Lung (tissue), 11 donors: ENCODE measurements at regions not wholly inside any gene's neighbourhood (a gene's known extent, or its start where the extent isn't known, plus 50 kb on each side); places are given as distances from the start of the nearest gene placed in this dataset.
A peak's percentile ranks its signal among the peaks of the same experiment; 100 is the strongest.
"Not testable (repeated sequence)": the region's sequence is repeated elsewhere in the genome, so short reads cannot be mapped to it uniquely, and the experiment has no call there.

ENCODE experiments used
- ATAC-seq: fragments of 200-7000 bp; cut with Tn5 transposase; one replicate; pipeline ENCODE4 v1.9.1; 2020; ENCODE audit warnings: moderate number of reproducible peaks; ENCODE audit not compliant: insufficient read depth, low FRiP score
- DNase-seq, 3 donors: peaks; one replicate each; pipeline ENCODE4 v3.0.0-alpha.2; 2013 to 2017
- H3K27ac ChIP-seq, 2 donors: one replicate each; pipeline ENCODE4 v1.5.1; 2013; ENCODE audit warnings: mild to moderate bottlenecking in 2 of 2, moderate library complexity in 2 of 2, control low read depth in 1 of 2, inconsistent platforms in 1 of 2, low read depth in 1 of 2, low read length in 1 of 2
- H3K27me3 ChIP-seq, 3 donors: one replicate each; pipeline ENCODE4 v1.5.1; 2013; ENCODE audit warnings: low read length in 2 of 3; ENCODE audit not compliant: control insufficient read depth in 3 of 3, insufficient read depth in 3 of 3
- H3K36me3 ChIP-seq, 4 donors: one replicate each; pipeline ENCODE4 v1.5.1; 2013; ENCODE audit warnings: low read length in 4 of 4, mild to moderate bottlenecking in 1 of 4, moderate library complexity in 1 of 4; ENCODE audit not compliant: control insufficient read depth in 4 of 4, insufficient read depth in 4 of 4
- H3K4me1 ChIP-seq, 5 donors: one replicate each; pipeline ENCODE4 v1.5.1; 2013; ENCODE audit warnings: low read length in 5 of 5, mild to moderate bottlenecking in 2 of 5, moderate library complexity in 1 of 5; ENCODE audit not compliant: control insufficient read depth in 5 of 5, insufficient read depth in 5 of 5
- H3K4me3 ChIP-seq: one replicate; pipeline ENCODE4 v1.5.1; 2013; ENCODE audit warnings: mild to moderate bottlenecking, control low read depth, moderate library complexity
- H3K9ac ChIP-seq, 2 donors: one replicate each; pipeline ENCODE4 v1.5.1; 2013; ENCODE audit warnings: low read length in 2 of 2, control low read depth in 1 of 2; ENCODE audit not compliant: insufficient read depth in 1 of 2
- H3K9me3 ChIP-seq, 4 donors: one replicate each; pipeline ENCODE4 v1.5.1; 2013; ENCODE audit warnings: low read length in 3 of 4, mild to moderate bottlenecking in 1 of 4, moderate library complexity in 1 of 4; ENCODE audit not compliant: control insufficient read depth in 4 of 4, insufficient read depth in 3 of 4
- WGBS, 2 donors: extraction: QIAGEN DNeasy Blood & Tissue Kit; methylation state at CpG; one replicate each; pipeline ENCODE4 v1.1.7; 2013; 5-methylcytosine and 5-hydroxymethylcytosine counted together
- TF ChIP-seq, protein P1 (sequence below): IDR thresholded peaks from 2 replicates; pipeline ENCODE4 v1.5.1; 2012; ENCODE audit warnings: mild to moderate bottlenecking; ENCODE audit errors: control extremely low read depth, extremely low read depth
- donor health status: control.
- donor health status: control.
- donor health status: Bipolar disorder and iron deficiency.
- donor health status: healthy.
- donor health status: DM: yes; HTN: yes; CAD: no.

DNA sequence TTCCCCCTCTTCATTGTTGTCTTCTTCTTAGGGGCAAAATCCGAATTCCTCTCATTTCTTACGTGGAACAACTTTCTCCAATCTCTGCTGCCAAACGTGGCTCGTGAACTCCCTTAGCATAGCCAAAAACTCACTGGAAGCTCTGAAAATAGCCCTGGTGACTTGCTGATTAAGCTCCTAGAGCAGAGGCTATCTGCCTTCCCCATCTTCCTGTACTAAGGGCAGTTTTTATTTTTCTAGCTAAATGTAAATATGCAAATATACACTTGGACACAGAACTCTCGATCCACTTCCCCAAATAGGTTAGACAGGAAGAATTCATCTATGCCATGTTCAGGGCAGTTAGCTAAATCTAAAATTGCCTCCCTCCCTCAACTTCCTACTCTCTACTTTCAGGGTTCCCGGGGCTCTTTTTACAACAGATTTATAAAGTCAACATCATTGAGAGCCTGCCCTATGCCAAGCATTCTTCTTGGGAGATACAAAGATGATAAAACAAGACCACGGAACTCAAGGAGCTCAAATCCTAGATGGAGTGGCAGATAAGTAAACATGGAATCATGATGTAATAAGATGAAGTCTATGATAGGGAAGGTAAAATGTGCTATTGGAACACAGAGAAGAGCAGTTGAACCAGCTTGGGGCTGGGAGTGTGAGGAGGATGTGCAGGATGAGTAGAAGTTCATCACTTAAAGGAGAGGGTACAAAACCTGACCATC lies 59.4 kb upstream of the FMOD start:
- no peak overlapping the region for H3K4me3 ChIP-seq
- DNase-seq, result no peak
- WGBS, 2 donors, result 24% methylated on average over 7 of the region's 7 CpGs
- H3K9me3 ChIP-seq, result peaks cover 0 to 4% (median 0%) of the 10 kb centered on the region in 4 donors
- no peak for ATAC-seq
- no peaks in the 10 kb centered on the region for H3K27me3 ChIP-seq
- peak overlapping the region in 1 of 2 donors; percentile 56 for H3K27ac ChIP-seq
- H3K4me1 ChIP-seq, result peaks cover 0 to 28% (median 1%) of the 10 kb centered on the region in 5 donors
- no peak overlapping the region for H3K9ac ChIP-seq
- TF ChIP-seq, protein P1, sequence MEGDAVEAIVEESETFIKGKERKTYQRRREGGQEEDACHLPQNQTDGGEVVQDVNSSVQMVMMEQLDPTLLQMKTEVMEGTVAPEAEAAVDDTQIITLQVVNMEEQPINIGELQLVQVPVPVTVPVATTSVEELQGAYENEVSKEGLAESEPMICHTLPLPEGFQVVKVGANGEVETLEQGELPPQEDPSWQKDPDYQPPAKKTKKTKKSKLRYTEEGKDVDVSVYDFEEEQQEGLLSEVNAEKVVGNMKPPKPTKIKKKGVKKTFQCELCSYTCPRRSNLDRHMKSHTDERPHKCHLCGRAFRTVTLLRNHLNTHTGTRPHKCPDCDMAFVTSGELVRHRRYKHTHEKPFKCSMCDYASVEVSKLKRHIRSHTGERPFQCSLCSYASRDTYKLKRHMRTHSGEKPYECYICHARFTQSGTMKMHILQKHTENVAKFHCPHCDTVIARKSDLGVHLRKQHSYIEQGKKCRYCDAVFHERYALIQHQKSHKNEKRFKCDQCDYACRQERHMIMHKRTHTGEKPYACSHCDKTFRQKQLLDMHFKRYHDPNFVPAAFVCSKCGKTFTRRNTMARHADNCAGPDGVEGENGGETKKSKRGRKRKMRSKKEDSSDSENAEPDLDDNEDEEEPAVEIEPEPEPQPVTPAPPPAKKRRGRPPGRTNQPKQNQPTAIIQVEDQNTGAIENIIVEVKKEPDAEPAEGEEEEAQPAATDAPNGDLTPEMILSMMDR, result no peak
- H3K36me3 ChIP-seq, result no peaks in the 10 kb centered on the region

DNA sequence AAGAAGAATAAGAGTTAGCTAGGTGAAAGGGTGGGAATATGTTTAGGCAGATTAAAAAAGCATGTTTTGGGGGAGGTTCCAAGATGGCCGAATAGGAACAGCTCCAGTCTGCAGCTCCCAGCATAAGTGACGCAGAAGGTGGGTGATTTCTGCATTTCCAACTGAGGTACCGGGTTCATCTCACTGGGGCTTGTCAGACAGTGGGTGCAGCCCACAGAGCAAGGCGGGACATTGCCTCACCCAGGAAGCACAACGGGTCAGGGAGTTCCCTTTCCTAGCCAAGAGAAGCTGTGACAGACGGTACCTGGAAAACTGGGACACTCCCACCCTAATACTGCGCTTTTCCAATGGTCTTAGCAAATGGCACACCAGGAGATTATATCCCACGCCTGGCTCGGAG lies 60.5 kb upstream of the FMOD start:
- H3K27me3 ChIP-seq, ATAC-seq, DNase-seq, H3K27ac ChIP-seq, H3K36me3 ChIP-seq, H3K9ac ChIP-seq, H3K4me3 ChIP-seq, H3K9me3 ChIP-seq: not testable (repeated sequence)
- H3K4me1 ChIP-seq, result peaks cover 0 to 19% (median 1%) of the 10 kb centered on the region in 5 donors
- WGBS, 2 donors, result 74 to 82% methylated on average over 9 of the region's 9 CpGs

DNA sequence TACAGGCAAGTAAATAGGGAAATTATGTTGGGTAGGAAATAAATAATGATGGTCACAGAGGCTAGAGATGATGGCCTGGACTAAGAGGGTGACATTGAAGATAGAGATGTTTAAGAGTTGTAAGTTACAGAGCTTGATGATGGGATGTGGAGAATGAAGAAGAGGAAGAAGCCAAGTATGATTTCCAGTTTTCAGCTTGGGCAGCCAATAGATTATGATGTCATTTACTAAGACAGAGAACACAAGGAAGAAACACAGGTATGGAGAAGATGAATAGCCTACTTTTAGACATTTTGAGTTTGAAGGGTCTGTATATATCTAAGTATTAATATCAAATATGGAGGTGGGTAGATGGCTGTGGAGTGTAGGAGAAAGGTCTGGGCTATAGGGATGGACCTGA lies 56.0 kb upstream of the PRELP start:
- TF ChIP-seq, protein P1, result no peak
- ATAC-seq, result no peak

DNA sequence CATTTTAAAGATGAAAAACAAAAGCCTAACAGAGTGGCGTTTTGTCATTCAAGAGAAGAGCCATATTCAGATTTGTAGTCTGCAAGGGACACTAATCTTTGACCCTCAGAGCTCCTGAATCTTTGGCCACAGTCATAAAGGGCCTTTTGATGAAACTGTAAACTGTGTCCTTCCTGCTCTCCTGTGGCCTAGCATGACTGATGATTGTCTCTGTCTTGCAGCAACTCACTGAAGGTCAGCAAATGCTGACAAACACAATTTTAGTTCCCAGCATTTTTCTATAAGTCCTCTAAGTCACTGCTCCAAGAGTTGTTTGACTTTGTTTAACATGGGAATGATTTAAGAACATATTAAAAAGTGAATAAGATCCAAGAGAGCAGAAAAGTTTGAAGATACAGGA lies 55.3 kb upstream of the PRELP start:
- Histone ChIP-seq H3K36me3 (no peaks in the 10 kb centered on the region), H3K27me3 (no peaks in the 10 kb centered on the region), H3K4me1 (peaks cover 0 to 5% (median 5%) of the 10 kb centered on the region in 5 donors), H3K27ac (no peak overlapping the region), H3K4me3 (no peak overlapping the region), H3K9me3 (no peaks in the 10 kb centered on the region), H3K9ac (no peak overlapping the region)
- ATAC-seq (no peak), DNase-seq (no peak)
- 88 to 91% methylated on average over 1 of the region's 1 CpG for WGBS, 2 donors
- TF ChIP-seq, protein P1, result no peak

More for the DNA sequence above, 56.0 kb upstream of the PRELP start:
- peaks cover 0 to 2% (median 0%) of the 10 kb centered on the region in 5 donors for H3K4me1 ChIP-seq
- no peak overlapping the region for H3K4me3 ChIP-seq
- DNase-seq, result no peak
- H3K36me3 ChIP-seq, result no peaks in the 10 kb centered on the region
- no peaks in the 10 kb centered on the region for H3K9me3 ChIP-seq
- H3K27me3 ChIP-seq, result no peaks in the 10 kb centered on the region
- H3K27ac ChIP-seq, result no peak overlapping the region
- no peak overlapping the region for H3K9ac ChIP-seq
